SKM-1 (cell line): ENCODE measurements at regions not wholly inside any gene's neighbourhood (a gene's known extent, or its start where the extent isn't known, plus 50 kb on each side); places are given as distances from the start of the nearest gene placed in this dataset.
"Not testable (repeated sequence)": the region's sequence is repeated elsewhere in the genome, so short reads cannot be mapped to it uniquely, and the experiment has no call there.

Experiments used
- DNase-seq: peaks from one replicate; lab custom pipeline; 2025; ENCODE audit not compliant: unreplicated experiment; lab: John Stamatoyannopoulos, UW

DNA sequence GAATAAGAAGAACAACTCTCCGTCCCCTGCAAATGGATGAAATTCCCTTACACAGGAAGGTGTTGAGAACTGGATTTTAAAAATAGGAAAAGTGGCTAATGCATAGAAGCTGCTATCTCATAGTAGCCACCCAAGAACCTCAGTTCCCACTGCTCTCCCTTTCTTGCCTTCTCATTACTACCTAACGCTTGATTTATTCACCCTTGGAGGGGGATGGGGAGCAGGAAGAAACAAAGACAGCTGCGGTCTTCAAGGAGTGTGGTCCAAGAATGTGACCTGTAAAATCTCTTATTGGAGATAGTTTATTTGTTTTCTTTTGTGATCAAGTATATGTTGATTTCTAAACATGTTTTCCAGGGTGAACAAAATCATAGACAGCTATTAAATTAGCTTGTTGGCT, 274.1 kb upstream of the CTNNB1 start:
- no peak for DNase-seq

DNA sequence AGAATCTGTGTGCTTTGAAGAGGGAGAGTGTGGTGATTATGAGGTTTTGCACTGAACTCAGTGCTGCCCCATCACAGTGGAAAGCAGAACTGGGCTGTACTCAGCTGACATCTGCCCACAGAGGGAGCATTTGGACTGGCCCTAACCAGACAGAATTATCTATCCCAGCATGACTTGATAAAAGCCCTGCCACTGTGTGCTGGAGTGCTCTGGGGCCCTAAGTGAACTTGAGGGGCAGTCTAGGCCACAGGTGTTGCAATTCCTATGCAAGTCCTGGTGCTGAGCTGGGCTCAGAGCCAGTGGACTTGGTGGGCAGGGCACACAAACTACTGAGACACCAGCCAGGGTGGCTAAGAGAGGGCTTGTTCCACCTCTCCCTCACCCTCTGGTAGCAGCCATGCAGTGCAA, 269.2 kb upstream of the CTNNB1 start:
- DNase-seq, result peak; percentile 4

DNA sequence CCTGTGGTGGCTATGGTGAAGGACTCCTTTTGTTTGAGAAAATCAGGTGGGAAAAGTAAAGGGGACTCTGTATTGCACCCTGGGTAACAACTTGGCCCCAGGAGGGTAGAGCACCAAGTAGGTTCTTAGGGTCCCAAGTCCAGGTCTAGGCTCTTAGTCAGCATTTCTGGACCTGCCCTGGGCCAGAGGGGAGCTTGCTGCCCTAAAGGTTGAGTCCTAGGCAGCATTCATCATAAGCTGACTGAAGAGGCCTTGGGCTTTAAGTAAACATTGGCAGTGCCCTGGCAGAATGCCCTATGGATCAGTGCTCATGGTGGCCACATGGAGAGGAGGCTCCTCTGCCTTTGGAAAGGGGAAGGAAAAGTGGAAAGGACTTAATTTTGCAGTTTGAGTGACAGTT, 268.5 kb upstream of the CTNNB1 start:
- no peak for DNase-seq

DNA sequence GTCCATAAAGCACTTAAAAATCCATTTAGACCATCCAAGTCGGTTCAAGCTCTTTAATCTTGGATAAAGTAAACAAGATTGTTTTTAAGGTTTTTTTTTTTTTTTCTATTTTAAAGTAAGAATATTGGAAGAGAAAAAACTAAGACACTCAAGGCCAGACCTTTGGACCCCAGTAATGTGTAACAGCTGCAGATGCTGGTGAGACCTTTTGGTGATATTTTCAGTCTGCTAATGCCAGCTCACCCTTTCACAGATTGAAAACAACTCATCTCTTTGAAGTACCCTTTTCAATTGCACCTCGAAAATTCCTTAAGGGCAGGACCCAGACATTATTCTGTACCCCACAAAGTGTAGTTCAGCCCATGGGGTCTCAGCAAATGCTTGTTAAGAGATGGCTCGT, 260.7 kb upstream of the CTNNB1 start:
- no peak for DNase-seq

DNA sequence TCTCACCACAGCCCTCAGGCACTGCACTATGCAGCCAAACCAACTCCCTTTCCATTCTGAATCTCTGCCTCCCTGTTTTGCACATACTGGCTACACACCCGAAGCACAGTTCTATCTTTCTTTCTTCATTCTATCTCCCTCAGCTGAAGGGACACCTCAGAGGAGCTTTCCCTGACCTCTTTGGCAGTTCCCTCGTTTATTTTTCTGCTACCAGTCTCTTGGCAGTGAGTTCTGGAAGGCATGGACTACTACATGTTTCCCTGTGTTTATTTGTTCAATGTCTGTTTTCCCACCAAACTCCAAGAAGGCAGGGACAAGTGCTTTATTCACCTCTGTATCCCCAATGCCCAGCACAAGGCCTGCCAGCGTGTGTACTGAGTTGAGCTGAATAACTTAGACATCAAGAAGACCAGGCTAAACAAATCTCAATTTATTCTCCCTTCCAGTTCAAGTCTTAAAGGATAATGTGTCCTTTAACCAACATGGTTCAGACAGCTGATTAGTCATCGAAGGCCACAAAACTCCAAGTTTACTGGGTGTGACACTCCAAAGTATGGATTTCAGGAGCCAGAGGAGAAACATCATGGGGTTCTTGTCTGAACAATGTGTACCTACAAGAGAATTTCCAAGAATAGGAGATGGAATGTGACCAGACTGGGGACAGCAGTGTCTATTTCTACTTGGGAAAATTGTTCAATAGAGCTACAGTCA, 260.1 kb upstream of the CTNNB1 start:
- no peak for DNase-seq

DNA sequence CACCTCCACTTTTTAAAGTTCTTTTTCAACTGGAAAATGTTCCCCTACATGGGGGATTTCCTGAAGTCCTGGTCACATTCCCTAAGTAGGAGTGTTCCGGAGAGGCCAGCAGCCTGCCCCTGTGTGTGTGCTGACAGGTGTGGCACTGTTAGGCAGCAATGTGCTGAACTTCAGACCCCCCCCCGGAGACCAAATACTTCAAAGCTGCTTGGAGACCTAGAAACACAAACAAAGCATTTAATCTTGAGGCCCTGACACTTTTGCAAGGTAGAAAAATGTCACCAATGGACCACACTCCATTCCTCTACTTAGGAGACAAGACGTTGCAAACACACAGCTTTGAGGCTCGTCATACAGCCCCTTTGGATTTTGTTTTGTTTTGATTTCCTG, 259.6 kb upstream of the CTNNB1 start:
- DNase-seq, result no peak

DNA sequence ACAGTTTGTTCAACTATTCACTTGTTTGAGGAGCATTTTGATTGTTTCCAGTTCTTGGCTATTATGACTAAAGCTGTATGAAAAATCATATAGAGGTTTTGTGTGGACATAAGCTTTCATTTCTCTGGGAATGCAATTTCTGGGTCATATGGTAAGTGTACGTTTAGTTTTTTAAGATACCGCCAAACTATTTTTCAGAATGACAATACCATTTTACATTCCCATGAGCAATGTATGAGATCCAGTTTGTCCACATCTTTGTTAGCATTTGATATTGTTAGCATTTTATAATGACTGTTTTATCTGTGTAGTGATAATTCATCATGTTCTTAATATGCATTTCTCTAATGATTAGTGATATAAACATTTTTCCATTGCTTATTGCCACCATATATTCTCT, 258.7 kb upstream of the CTNNB1 start:
- no peak for DNase-seq

DNA sequence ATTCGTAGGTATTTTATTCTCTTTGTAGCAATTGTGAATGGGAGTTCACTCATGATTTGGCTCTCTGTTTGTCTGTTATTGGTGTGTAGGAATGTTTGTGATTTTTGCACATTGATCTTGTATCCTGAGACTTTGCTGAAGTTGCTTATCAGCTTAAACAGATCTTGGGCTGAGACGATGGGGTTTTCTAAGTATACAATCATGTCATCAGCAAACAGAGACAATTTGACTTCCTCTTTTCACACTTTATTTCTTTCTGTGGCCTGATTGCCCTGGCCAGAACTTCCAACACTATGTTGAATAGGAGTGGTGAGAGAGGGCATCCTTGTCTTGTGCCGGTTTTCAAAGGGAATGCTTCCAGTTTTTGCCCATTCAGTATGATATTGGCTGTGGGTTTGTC, 252.3 kb upstream of the CTNNB1 start:
- not testable (repeated sequence) for DNase-seq

DNA sequence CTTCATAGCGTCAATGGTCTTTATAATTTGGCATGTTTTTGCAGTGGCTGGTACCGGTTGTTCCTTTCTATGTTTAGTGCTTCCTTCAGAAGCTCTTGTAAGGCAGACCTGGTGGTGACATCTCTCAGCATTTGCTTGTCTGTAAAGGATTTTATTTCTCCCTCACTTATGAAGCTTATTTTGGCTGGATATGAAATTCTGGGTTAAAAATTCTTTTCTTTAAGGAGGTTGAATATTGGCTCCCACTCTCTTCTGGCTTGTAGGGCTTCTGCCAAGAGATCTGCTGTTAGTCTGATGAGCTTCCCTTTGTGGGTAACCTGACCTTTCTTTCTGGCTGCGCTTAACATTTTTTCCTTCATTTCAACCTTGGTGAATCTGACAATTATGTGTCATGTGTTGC, 250.0 kb upstream of the CTNNB1 start:
- not testable (repeated sequence) for DNase-seq

DNA sequence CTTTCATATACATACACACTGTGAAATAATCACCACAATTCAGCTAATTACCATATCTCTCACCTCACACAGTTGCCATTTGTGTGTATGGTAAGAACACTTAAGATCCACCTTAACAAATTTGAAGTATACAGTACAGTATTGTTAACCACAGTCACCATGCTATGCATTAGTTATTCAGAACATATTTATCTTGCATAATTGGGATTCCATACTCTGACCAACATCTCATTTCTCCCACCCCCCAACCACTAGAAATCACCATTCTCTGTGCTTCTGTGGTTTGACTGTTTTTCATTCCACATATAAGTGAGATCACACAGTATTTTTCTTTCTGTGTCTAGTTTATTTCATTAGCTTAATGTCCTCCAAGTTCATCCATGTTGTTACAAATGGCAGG, 247.7 kb upstream of the CTNNB1 start:
- DNase-seq, result no peak

DNA sequence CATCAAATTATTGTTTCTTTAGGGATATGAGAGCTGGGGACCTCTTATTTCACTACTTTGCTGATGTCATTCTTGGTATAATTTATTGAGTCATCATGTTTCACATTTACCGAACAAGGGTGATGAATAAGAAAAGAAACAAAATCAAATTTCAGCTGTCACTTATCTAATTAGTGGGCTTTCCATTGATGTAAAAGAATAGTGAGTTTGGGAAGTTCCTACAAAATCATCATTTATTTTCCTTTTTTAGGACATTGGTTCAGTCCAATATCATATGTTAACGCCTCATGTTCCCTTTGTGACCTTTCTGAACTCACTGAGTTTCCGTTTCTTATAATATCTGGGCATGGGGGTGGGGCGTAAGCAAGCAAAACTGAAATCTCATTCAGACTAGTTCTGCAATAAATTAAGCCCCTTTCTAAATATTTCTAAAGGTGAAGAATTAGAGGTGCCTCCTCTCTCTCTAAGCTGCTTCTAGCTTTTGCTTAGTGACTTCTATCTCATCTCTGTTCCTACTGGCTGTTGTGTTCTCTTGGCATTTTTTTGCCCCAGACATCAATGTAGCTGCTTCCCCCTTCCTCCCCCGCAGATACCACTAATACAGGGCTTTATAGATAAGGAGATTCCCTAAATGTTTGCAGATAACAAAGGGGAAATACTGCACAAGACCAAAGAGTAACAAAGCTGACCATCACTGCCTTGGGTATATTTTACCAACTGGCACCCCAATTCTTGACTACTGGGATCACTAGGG, 238.0 kb upstream of the CTNNB1 start:
- no peak for DNase-seq

DNA sequence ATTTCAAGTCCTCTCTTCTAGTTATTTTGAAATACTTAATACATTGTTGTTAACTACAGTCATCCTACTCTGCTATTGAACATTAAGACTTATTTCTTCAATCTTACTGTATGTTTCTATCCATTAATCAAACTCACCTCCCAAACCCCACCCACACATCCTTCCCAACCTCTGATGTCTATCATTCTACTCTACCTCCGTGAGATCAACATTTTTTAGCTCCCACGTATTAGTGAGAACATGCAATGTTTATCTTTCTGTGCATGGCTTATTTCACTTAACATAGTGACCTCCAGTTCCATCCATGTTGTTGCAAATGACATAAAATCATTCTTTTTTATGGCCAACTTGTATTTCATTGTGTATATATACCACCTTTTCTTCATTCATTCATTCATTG, 236.6 kb upstream of the CTNNB1 start:
- DNase-seq, result no peak

DNA sequence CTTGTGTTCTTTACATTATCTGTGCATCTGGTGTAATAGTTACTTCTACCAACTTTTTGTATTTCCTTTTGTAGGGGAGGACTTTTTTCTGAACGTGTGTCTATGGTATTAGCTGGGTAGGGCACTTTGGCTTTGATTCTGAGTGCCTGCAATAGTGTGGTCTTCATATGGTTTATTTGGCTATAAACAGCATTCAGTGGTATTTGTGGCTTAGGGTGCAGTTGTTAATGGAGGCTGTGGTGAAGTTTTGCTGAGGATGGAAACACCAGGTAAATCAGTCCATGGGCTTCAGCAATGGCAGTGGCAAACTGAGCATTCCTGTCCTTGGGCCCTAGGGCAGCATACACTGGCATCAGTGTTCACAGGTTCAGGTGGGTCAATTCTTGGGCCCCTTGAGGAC, 230.6 kb upstream of the CTNNB1 start:
- DNase-seq, result no peak

DNA sequence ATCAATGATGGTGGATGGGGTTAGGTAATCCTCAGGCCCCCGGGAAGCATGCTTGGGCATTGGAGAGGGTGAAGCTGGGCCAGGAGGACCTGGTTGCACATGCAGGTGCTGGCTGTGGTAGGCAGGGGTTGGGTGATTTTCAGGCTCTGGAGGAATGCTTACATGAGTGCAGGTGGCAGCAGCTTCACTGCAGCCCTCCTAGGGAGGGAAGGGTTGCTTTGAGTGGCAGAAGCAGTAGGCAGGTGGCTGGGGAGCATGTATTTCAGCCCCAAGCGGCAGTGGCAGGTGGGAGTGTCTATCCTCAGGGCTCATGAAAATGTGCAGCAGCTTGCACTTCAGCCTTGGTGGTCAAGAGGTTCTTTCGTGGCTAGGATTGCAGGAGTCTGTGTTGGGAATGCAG, 230.0 kb upstream of the CTNNB1 start:
- no peak for DNase-seq

DNA sequence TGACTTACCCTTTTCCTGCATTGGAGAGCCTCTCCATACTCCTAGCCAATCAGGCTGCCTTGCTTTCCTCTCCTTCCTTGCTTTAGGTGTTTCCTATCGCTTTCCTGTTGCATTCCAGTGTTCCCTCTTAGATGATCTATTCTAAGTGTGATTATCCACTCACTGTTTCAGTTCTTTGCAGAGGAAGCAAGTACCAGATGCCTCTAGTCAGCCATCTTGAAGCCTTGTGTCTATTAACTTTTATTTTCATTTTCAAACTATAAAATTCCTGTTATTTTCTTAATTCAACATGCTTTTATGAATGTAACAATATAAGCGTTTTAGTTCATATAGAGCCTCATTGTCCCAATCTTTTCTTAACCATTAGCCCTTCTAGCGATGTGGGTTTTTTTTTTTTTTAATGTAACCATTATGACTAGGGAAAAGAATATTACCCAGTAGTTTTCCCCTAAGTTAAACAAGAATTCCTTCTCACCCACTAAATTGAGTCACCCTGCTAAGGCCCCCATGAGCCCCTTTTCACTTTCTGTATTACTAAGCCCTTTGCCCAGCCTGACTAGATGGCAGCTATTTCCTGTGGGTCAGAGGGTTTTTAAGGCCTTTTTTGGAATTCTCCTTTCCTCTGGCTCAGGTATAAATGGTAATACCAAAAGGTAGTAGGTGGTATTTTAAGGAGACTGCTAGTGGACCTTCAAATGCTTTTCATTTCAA, 229.4 kb upstream of the CTNNB1 start:
- DNase-seq, result no peak

DNA sequence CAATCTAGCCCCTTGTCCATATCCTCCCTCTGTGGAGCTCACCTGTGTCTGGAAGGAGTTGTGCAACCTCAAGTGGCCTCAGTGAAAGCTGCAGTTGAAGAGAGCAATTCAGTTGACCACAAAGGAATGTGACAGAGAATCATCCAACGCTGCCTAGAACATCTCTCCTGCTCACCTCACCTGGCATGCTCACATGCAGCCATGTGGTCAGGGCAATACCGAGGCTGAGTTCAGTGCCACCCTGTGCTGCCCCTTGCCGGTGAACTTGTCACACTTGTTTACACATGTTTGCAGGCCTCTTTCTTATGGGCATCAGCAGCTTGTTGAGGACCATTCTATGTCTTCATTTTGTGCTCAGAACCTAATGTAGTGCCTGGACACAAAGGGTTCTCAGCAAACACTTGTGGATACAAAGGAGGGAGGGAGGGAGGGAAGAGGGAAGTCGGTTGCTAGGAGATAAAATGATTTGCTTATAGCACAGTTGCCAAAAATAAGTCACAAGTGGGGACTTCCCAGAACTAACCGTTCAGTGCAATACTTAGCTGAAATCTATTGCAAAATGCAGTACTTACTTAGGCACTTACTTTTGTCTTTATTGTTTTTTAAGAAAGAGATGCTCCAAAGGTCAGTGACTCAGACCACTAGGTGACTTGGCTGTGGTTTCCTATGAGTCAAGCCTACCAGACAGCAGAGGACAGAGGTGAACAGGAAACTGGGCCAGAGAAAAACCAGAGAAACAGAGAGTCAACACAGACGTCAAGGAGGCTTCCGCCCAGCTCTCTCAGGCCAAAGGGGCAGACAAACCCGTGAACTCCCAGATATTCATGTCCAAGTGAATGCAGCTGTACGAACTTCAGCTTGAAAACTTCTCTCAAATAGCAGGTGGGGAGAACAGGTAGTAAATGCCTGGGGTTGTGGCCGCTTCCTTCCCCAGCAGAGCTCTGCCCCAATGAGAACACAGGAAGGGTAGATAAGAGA, 227.8 kb upstream of the CTNNB1 start:
- peak; percentile 94 for DNase-seq

DNA sequence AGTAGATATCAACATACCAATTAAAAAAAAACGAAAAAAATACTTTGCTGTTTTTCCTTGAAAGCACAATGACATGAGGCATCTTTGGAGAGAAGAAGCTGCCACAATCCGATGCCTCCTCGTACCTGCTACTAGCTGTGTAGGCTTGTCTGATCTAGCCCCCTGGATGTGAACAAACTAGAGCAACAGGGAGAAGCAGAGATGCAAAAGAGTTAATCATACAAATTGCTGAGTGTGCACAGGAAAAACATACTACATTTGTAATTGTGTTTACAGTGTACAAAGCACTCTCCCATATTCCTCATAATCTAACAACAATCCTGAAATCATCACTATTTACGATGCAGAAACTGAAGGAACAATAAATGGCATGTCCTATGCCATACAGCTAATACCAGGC, 227.0 kb upstream of the CTNNB1 start:
- no peak for DNase-seq

DNA sequence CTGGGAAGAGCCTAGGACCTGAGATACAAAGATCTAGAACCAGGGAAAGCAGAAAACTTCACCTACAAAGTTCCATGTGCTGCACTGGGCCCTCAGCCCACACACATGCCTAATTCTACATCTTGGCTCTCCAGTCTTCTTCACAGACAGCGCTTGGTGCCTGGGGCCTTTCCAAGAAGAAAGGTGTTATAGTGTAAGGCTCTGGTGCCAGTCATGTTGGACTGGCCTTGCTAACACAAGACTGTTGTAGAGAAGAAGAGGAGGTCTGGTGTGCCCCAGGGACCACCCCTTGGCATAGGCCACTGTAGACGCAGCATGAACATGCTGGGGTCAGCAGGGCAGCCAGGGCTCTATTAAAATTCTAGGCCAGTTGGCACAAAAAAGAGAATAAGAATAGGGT, 226.2 kb upstream of the CTNNB1 start:
- no peak for DNase-seq

DNA sequence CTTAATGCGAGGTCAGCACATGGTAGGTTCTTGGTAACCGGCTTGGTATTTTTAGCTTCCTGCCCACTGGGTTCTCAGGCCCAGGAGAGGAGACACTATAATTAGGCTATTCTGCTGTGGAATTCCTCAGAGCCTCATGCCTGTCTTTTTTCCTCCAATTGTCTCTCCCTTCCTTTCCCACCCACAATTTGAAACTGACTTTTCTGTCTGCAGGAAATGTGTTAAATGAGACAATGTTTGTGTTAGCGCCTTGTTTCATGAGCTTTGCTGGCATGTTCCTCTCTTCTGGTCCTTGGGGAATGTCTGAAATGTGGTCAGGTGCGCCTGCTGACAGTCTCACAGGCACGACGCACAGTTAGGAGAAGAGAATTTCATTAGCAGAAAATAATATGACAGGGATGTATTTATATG, 223.6 kb upstream of the CTNNB1 start:
- DNase-seq, result no peak

DNA sequence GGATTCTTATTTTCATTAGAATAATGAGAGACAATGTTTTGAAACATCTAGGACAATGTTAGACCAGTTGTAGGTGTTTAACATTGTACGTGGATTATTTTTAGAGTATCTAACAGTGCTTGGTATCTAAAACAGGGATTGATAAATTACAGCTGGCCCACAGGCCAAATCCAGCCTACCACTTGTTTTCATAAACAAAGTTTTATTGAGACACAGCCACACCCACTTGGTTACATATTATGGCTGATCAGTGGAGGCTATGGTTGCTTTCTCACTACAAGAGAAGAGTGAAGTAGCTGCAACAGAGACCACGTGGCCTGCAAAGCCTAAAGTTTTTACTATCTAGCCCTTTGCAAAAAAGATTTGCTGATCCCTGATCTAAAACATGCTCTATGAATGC, 223.1 kb upstream of the CTNNB1 start:
- DNase-seq, result no peak

DNA sequence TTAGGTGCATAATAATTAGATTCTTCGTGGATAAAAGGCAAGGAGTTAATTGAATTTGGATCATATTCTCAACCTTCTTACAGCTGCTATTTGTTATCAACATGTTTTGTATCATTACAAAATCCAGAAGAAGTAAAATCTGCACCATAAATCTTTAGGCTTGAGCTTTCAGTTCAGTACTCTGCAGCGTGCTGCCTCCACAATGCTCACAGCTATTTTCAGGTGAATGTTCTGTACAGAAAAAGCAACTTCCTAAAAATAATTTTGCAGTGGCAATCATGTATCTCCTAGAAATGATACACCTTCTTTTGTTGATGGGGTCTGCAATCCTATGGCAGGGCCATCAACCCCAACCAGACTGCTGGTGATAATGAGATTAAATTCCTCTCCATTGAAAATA, 220.9 kb upstream of the CTNNB1 start:
- DNase-seq, result no peak
